ENCODE measurements at regions not wholly inside any gene's neighbourhood (a gene's known extent, or its start where the extent isn't known, plus 50 kb on each side); places are given as distances from the start of the nearest gene placed in this dataset.

DNA sequence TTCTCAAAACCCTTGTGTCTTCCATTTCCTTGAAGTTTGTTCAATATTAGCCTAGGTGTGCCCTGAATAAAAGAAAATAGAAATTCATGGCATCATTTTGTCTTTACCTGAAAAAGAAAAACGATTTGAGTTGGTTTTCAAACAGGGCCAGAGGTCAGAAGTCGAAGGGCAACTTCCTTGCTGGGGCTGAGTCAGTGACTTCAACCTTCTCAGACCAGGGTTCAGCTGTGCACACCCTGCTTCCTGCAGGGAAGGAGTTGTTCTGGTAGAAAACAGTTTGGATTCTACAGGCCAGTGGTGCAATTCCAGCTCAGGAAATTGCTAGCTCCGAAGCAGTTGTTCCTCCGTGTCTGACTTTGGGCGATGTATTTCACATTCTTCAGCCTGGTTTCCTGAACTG, 132.1 kb upstream of the SLC30A5 start:
- peaks cover 5% of the 10 kb centered on the region for H3K4me1 ChIP-seq (ENCODE audit: control insufficient read depth, insufficient read depth, low read length)
- H3K36me3 ChIP-seq (ENCODE audit: control insufficient read depth, insufficient read depth, low read length) = no peaks in the 10 kb centered on the region
- Mint-ChIP-seq H3K27ac (no peak overlapping the region), H3K36me3 (ENCODE audit: low read depth) (no peaks in the 10 kb centered on the region), H3K9me3 (no peaks in the 10 kb centered on the region), H3K4me1 (peaks cover 10% of the 10 kb centered on the region), H3K4me3 (no peak overlapping the region), H3K27me3 (ENCODE audit: insufficient read depth) (no peaks in the 10 kb centered on the region)
- 80 to 91% methylated on average over 5 of the region's 5 CpGs for WGBS, 2 experiments (ENCODE audit: insufficient coverage in 1 of 2, insufficient read length in 1 of 2)
- no peak overlapping the region for H3K27ac ChIP-seq (ENCODE audit: low read depth, low read length)
- no peaks in the 10 kb centered on the region for H3K27me3 ChIP-seq (ENCODE audit: control insufficient read depth, insufficient read depth, low read length, poor library complexity, severe bottlenecking)
- no peak for DNase-seq
- no peaks in the 10 kb centered on the region for H3K9me3 ChIP-seq (ENCODE audit: control insufficient read depth, low read length)
- TF ChIP-seq, protein P1, sequence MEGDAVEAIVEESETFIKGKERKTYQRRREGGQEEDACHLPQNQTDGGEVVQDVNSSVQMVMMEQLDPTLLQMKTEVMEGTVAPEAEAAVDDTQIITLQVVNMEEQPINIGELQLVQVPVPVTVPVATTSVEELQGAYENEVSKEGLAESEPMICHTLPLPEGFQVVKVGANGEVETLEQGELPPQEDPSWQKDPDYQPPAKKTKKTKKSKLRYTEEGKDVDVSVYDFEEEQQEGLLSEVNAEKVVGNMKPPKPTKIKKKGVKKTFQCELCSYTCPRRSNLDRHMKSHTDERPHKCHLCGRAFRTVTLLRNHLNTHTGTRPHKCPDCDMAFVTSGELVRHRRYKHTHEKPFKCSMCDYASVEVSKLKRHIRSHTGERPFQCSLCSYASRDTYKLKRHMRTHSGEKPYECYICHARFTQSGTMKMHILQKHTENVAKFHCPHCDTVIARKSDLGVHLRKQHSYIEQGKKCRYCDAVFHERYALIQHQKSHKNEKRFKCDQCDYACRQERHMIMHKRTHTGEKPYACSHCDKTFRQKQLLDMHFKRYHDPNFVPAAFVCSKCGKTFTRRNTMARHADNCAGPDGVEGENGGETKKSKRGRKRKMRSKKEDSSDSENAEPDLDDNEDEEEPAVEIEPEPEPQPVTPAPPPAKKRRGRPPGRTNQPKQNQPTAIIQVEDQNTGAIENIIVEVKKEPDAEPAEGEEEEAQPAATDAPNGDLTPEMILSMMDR (conservative IDR thresholded peaks at IDR 0.05) = no peak
- no peak overlapping the region for H3K4me3 ChIP-seq (ENCODE audit: low read length)
- H3K9ac ChIP-seq (ENCODE audit: extremely low read depth, low read length, poor library complexity, severe bottlenecking) = no peak overlapping the region

DNA sequence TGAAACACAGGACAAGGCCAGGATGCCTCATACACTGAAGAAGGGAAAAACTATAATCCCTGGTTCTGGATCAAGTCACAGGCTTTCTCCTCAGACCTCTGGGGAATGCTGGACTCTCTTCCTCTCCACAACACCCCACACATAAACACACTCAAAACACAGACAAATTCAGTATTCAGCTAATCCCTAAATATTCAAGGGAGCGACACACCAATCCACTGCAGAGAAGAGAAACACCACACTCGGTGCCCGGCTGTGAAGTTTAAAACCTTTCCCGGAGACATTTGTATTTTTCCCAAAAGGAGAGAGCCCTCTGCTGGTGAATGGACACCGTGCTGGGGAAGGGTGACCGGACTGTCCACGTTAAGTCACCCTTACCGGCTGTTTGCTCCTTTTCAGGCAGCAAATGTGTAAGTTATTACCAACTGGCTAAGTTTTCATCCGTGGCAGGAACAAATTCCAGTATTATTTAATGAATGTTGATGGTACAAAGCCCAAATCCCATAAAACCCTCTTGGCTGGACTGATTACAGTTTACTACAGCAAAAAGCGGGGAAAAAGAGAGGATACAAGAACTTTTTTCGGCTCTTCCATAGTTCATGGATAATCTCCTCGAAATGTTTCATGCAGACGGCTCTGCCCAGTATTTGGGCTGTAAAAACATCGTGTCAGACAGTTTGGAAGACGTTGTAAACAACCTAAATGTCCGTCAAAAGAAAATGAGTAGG, 130.9 kb upstream of the SLC30A5 start:
- no peak overlapping the region for H3K27ac ChIP-seq (ENCODE audit: low read depth, low read length)
- H3K36me3 Mint-ChIP-seq (ENCODE audit: low read depth) = no peaks in the 10 kb centered on the region

DNA sequence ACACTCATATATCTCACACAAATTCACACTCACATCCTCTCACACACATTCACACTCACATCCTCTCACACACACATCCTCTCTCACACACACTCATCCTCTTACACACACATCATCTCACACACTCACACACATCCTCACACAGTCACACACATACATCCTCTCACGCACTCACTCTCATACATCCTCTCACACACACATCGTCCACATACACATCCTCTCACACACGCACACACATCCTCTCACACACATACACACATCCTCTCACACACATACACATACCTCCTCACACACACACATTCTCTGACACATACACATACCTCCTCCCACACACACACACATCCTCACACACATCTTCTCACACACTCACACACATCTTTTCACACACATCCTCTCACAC, 129.1 kb upstream of the SLC30A5 start:
- Histone ChIP-seq H3K4me3 (ENCODE audit: low read length) (no peak overlapping the region), H3K9ac (ENCODE audit: extremely low read depth, low read length, poor library complexity, severe bottlenecking) (no peak overlapping the region), H3K27me3 (ENCODE audit: control insufficient read depth, insufficient read depth, low read length, poor library complexity, severe bottlenecking) (no peaks in the 10 kb centered on the region), H3K27ac (ENCODE audit: low read depth, low read length) (no peak overlapping the region), H3K36me3 (ENCODE audit: control insufficient read depth, insufficient read depth, low read length) (no peaks in the 10 kb centered on the region), H3K4me1 (ENCODE audit: control insufficient read depth, insufficient read depth, low read length) (no peaks in the 10 kb centered on the region), H3K9me3 (ENCODE audit: control insufficient read depth, low read length) (no peaks in the 10 kb centered on the region)
- H3K4me1 Mint-ChIP-seq = peaks cover 1% of the 10 kb centered on the region
- no peaks in the 10 kb centered on the region for H3K36me3 Mint-ChIP-seq (ENCODE audit: low read depth)
- TF ChIP-seq, protein P1 (conservative IDR thresholded peaks at IDR 0.05) = no peak
- H3K9me3 Mint-ChIP-seq = no peaks in the 10 kb centered on the region
- no peak overlapping the region for H3K27ac Mint-ChIP-seq
- DNase-seq = no peak
- no peaks in the 10 kb centered on the region for H3K27me3 Mint-ChIP-seq (ENCODE audit: insufficient read depth)
- H3K4me3 Mint-ChIP-seq = no peak overlapping the region
- WGBS, 2 experiments (ENCODE audit: insufficient coverage in 1 of 2, insufficient read length in 1 of 2) = 92% methylated on average over 2 to 3 of the region's 3 CpGs

More for the DNA sequence above, 130.9 kb upstream of the SLC30A5 start:
- Histone ChIP-seq H3K9ac (ENCODE audit: extremely low read depth, low read length, poor library complexity, severe bottlenecking) (no peak overlapping the region), H3K27me3 (ENCODE audit: control insufficient read depth, insufficient read depth, low read length, poor library complexity, severe bottlenecking) (no peaks in the 10 kb centered on the region), H3K36me3 (ENCODE audit: control insufficient read depth, insufficient read depth, low read length) (no peaks in the 10 kb centered on the region), H3K4me3 (ENCODE audit: low read length) (no peak overlapping the region), H3K4me1 (ENCODE audit: control insufficient read depth, insufficient read depth, low read length) (peaks cover 2% of the 10 kb centered on the region), H3K9me3 (ENCODE audit: control insufficient read depth, low read length) (no peaks in the 10 kb centered on the region)
- Mint-ChIP-seq H3K4me1 (peaks cover 7% of the 10 kb centered on the region), H3K27me3 (ENCODE audit: insufficient read depth) (no peaks in the 10 kb centered on the region), H3K9me3 (no peaks in the 10 kb centered on the region), H3K4me3 (no peak overlapping the region), H3K27ac (no peak overlapping the region)
- TF ChIP-seq, protein P1 (conservative IDR thresholded peaks at IDR 0.05) = peak; percentile 90
- WGBS, 2 experiments (ENCODE audit: insufficient coverage in 1 of 2, insufficient read length in 1 of 2) = 42 to 48% methylated on average over 14 to 16 of the region's 16 CpGs
- peak; percentile 91 for DNase-seq
